Activated CD4-positive, alpha-beta T cell treated with anti-CD3 and anti-CD28 coated beads, Interleukin-2, amount 10 ng/mL, durations not matched to agents 24 days and 14 days (primary cell): ENCODE measurements at regions not wholly inside any gene's neighbourhood (a gene's known extent, or its start where the extent isn't known, plus 50 kb on each side); places are given as distances from the start of the nearest gene placed in this dataset.
"Not testable (repeated sequence)": the region's sequence is repeated elsewhere in the genome, so short reads cannot be mapped to it uniquely, and the experiment has no call there.

Experiments
- DNase-seq: peaks from one replicate; pipeline ENCODE4 v3.0.0; 2022
- H3K27ac Mint-ChIP-seq: one replicate; pipeline ENCODE4 v1.8.0; 2022; ENCODE audit warnings: mild to moderate bottlenecking, mixed read lengths
- H3K27me3 Mint-ChIP-seq: one replicate; pipeline ENCODE4 v1.8.0; 2022; ENCODE audit warnings: mixed read lengths
- H3K36me3 Mint-ChIP-seq: one replicate; pipeline ENCODE4 v1.8.0; 2022; ENCODE audit warnings: low read depth, mild to moderate bottlenecking, mixed read lengths
- H3K4me1 Mint-ChIP-seq: one replicate; pipeline ENCODE4 v1.8.0; 2021; ENCODE audit warnings: mixed read lengths
- H3K4me3 Mint-ChIP-seq: one replicate; pipeline ENCODE4 v1.8.0; 2022; ENCODE audit warnings: mild to moderate bottlenecking, moderate library complexity, mixed read lengths
- H3K9me3 Mint-ChIP-seq: one replicate; pipeline ENCODE4 v1.8.0; 2021; ENCODE audit warnings: mixed read lengths
- intact Hi-C: fragments of 100-400 bp; cut with micrococcal nuclease; formaldehyde crosslinking; loops from one replicate; pipeline ENCODE4 v1.15.1; 2023

- no peak for DNase-seq
- Mint-ChIP-seq H3K9me3 (no peaks in the 10 kb centered on the region), H3K27me3 (no peaks in the 10 kb centered on the region), H3K4me3 (no peak overlapping the region), H3K4me1 (no peaks in the 10 kb centered on the region), H3K27ac (no peak overlapping the region), H3K36me3 (no peaks in the 10 kb centered on the region)
- intact Hi-C loops, result no loop called here
Observed at GRCh38 chr3:103512595-103512994, 1077.8 kb downstream of the ZPLD1 start.

- Mint-ChIP-seq H3K9me3 (no peaks in the 10 kb centered on the region), H3K4me3 (no peak overlapping the region), H3K27ac (no peak overlapping the region), H3K27me3 (no peaks in the 10 kb centered on the region), H3K36me3 (no peaks in the 10 kb centered on the region), H3K4me1 (no peaks in the 10 kb centered on the region)
- no peak for DNase-seq
- intact Hi-C loops, result no loop called here
Observed at GRCh38 chr3:103513003-103513402, 1078.2 kb downstream of the ZPLD1 start.

GRCh38 chr3:103515116-103515515 is 1080.3 kb downstream of the ZPLD1 start:
- Mint-ChIP-seq H3K36me3 (no peaks in the 10 kb centered on the region), H3K4me1 (no peaks in the 10 kb centered on the region), H3K4me3 (no peak overlapping the region), H3K27me3 (no peaks in the 10 kb centered on the region), H3K9me3 (no peaks in the 10 kb centered on the region), H3K27ac (no peak overlapping the region)
- DNase-seq, result no peak
- intact Hi-C loops, result no loop called here

DNA sequence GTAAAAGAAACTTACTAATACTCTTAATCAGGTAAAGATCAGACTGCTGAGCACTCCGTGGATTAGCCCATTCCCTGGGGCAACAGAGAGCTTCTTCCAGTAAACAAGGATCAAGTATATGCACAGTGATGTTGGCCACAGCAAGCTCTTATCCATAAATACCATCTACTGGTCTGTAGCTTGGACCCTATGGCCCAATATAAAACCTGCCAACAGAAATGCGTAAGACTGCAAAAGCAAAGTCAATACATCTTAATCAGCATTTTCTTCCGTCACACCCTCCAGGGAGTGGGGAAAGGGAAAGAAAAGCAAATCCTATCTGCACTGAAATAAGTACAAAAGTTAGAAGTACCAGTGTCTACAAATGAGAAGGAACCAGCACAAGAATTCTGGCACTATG is 1082.1 kb downstream of the ZPLD1 start:
- Mint-ChIP-seq H3K4me3 (no peak overlapping the region), H3K27me3 (no peaks in the 10 kb centered on the region), H3K9me3 (no peaks in the 10 kb centered on the region), H3K27ac (no peak overlapping the region), H3K36me3 (no peaks in the 10 kb centered on the region), H3K4me1 (no peaks in the 10 kb centered on the region)
- intact Hi-C loops, result no loop called here
- no peak for DNase-seq

DNA sequence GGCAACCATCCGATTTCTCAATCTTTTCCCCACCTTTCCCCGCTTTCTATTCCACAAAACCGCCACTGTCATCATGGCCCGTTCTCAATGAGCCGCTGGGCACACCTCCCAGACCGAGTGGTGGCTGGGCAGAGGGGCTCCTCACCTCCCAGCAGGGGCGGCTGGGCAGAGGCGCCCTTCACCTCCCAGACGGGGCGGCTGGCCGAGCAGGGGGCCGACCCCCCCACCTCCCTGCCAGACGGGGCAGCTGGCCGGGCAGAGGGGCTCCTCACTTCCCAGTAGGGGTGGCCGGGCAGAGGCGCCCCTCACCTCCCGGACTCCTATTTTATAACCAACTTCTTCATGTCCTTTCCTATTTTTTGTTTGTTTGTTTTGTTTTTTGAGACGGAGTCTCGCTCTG is 1096.5 kb downstream of the ZPLD1 start:
- H3K36me3 Mint-ChIP-seq, H3K4me3 Mint-ChIP-seq, H3K9me3 Mint-ChIP-seq, intact Hi-C loops, H3K4me1 Mint-ChIP-seq, DNase-seq, H3K27ac Mint-ChIP-seq, H3K27me3 Mint-ChIP-seq: not testable (repeated sequence)

DNA sequence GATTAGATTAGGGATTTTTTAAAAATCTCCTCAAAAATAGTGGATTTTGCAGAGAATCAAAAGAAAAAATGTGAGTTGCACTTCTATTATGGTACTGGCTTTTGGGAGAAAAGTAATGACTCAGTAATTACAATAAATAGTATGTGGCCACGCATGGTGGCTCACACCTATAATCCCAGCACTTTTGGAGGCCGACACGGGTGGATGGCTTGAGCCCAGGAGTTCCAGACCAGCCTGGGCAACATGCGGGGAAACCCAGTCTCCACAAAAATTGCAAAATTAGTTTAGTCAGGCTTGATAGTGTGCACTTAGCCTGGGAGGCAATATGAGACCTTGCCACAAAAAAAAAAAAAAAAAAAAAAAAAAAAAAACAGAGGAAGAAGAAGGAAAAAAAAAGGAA is 1098.2 kb downstream of the ZPLD1 start:
- no peaks in the 10 kb centered on the region for H3K27me3 Mint-ChIP-seq
- H3K9me3 Mint-ChIP-seq, result no peaks in the 10 kb centered on the region
- H3K4me1 Mint-ChIP-seq, result no peaks in the 10 kb centered on the region
- H3K36me3 Mint-ChIP-seq, result no peaks in the 10 kb centered on the region
- intact Hi-C loops, result no loop called here
- no peak for DNase-seq
- H3K4me3 Mint-ChIP-seq, result no peak overlapping the region
- no peak overlapping the region for H3K27ac Mint-ChIP-seq

GRCh38 chr3:103554451-103554850 is 1119.6 kb downstream of the ZPLD1 start:
- no peaks in the 10 kb centered on the region for H3K9me3 Mint-ChIP-seq
- intact Hi-C loops, result no loop called here
- no peaks in the 10 kb centered on the region for H3K4me1 Mint-ChIP-seq
- no peak overlapping the region for H3K4me3 Mint-ChIP-seq
- no peaks in the 10 kb centered on the region for H3K36me3 Mint-ChIP-seq
- no peaks in the 10 kb centered on the region for H3K27me3 Mint-ChIP-seq
- no peak overlapping the region for H3K27ac Mint-ChIP-seq
- no peak for DNase-seq

GRCh38 chr3:103564116-103564515 is 1129.3 kb downstream of the ZPLD1 start:
- DNase-seq, H3K4me3 Mint-ChIP-seq, H3K27me3 Mint-ChIP-seq, intact Hi-C loops, H3K27ac Mint-ChIP-seq, H3K4me1 Mint-ChIP-seq, H3K36me3 Mint-ChIP-seq, H3K9me3 Mint-ChIP-seq: not testable (repeated sequence)

GRCh38 chr3:103585809-103586208 is 1151.0 kb downstream of the ZPLD1 start:
- Mint-ChIP-seq H3K9me3 (no peaks in the 10 kb centered on the region), H3K36me3 (no peaks in the 10 kb centered on the region), H3K27me3 (no peaks in the 10 kb centered on the region), H3K4me3 (no peak overlapping the region), H3K27ac (no peak overlapping the region), H3K4me1 (no peaks in the 10 kb centered on the region)
- intact Hi-C loops, result no loop called here
- no peak for DNase-seq

GRCh38 chr3:103589770-103590169 is 1155.0 kb downstream of the ZPLD1 start:
- Mint-ChIP-seq H3K27ac (no peak overlapping the region), H3K27me3 (no peaks in the 10 kb centered on the region), H3K9me3 (no peaks in the 10 kb centered on the region), H3K4me3 (no peak overlapping the region), H3K36me3 (no peaks in the 10 kb centered on the region), H3K4me1 (no peaks in the 10 kb centered on the region)
- no peak for DNase-seq
- intact Hi-C loops, result no loop called here

DNA sequence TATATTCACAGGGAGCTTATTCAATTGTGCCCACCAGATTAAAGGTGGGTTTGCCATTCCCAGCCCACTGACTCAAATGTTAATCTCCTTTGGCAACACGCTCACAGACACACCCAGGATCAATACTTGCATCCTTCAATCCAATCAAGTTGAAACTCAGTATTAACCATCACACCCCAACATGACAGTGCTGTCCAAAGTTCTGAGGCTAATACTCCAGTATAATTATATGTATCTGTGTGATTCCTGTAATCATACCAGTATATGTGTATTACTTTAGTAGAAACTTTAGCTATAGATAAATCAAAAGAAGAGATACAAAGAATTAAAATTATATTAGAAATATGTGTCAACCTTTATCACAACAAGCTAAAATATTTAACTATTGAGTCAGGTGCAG is 1166.0 kb downstream of the ZPLD1 start:
- H3K27ac Mint-ChIP-seq, result no peak overlapping the region
- H3K36me3 Mint-ChIP-seq, result no peaks in the 10 kb centered on the region
- intact Hi-C loops, result no loop called here
- no peak for DNase-seq
- H3K4me3 Mint-ChIP-seq, result no peak overlapping the region
- H3K9me3 Mint-ChIP-seq, result no peaks in the 10 kb centered on the region
- no peaks in the 10 kb centered on the region for H3K4me1 Mint-ChIP-seq
- no peaks in the 10 kb centered on the region for H3K27me3 Mint-ChIP-seq

GRCh38 chr3:103601666-103602065 is 1166.9 kb downstream of the ZPLD1 start:
- Mint-ChIP-seq H3K4me1 (no peaks in the 10 kb centered on the region), H3K27ac (no peak overlapping the region), H3K9me3 (no peaks in the 10 kb centered on the region), H3K27me3 (no peaks in the 10 kb centered on the region), H3K36me3 (no peaks in the 10 kb centered on the region), H3K4me3 (no peak overlapping the region)
- intact Hi-C loops, result no loop called here
- DNase-seq, result no peak

GRCh38 chr3:103609472-103609871 is 1174.7 kb downstream of the ZPLD1 start:
- no peaks in the 10 kb centered on the region for H3K36me3 Mint-ChIP-seq
- DNase-seq, result no peak
- no peaks in the 10 kb centered on the region for H3K27me3 Mint-ChIP-seq
- no peaks in the 10 kb centered on the region for H3K4me1 Mint-ChIP-seq
- intact Hi-C loops, result no loop called here
- no peak overlapping the region for H3K27ac Mint-ChIP-seq
- no peaks in the 10 kb centered on the region for H3K9me3 Mint-ChIP-seq
- no peak overlapping the region for H3K4me3 Mint-ChIP-seq

- H3K9me3 Mint-ChIP-seq, result no peaks in the 10 kb centered on the region
- no peak overlapping the region for H3K4me3 Mint-ChIP-seq
- intact Hi-C loops, result no loop called here
- no peaks in the 10 kb centered on the region for H3K27me3 Mint-ChIP-seq
- no peaks in the 10 kb centered on the region for H3K4me1 Mint-ChIP-seq
- no peaks in the 10 kb centered on the region for H3K36me3 Mint-ChIP-seq
- DNase-seq, result no peak
- no peak overlapping the region for H3K27ac Mint-ChIP-seq
Observed at GRCh38 chr3:103613397-103614156, 1178.8 kb downstream of the ZPLD1 start.

DNA sequence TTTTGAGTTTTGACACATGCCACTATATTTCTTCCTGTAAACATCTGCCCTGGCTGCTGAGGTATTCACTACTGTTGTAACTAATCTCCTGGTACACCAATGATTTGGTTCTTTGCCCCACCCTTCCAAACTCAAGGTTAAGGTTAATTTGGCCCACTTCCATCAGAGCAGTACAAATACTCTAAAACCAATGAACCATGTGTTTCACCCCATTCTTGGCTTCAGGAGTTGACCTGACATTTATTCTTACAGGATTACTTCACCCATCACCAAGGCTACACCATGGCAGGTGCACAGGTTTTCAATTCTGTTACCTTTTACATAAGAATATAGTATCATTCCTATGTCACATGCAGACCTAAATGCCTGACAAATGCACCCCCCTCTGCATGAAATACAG is 1179.9 kb downstream of the ZPLD1 start:
- Mint-ChIP-seq H3K27ac (no peak overlapping the region), H3K9me3 (no peaks in the 10 kb centered on the region), H3K27me3 (no peaks in the 10 kb centered on the region), H3K4me3 (no peak overlapping the region), H3K36me3 (no peaks in the 10 kb centered on the region), H3K4me1 (no peaks in the 10 kb centered on the region)
- DNase-seq, result no peak
- intact Hi-C loops, result no loop called here
